ENCODE measurements at regions not wholly inside any gene's neighbourhood (a gene's known extent, or its start where the extent isn't known, plus 50 kb on each side); places are given as distances from the start of the nearest gene placed in this dataset.

DNA sequence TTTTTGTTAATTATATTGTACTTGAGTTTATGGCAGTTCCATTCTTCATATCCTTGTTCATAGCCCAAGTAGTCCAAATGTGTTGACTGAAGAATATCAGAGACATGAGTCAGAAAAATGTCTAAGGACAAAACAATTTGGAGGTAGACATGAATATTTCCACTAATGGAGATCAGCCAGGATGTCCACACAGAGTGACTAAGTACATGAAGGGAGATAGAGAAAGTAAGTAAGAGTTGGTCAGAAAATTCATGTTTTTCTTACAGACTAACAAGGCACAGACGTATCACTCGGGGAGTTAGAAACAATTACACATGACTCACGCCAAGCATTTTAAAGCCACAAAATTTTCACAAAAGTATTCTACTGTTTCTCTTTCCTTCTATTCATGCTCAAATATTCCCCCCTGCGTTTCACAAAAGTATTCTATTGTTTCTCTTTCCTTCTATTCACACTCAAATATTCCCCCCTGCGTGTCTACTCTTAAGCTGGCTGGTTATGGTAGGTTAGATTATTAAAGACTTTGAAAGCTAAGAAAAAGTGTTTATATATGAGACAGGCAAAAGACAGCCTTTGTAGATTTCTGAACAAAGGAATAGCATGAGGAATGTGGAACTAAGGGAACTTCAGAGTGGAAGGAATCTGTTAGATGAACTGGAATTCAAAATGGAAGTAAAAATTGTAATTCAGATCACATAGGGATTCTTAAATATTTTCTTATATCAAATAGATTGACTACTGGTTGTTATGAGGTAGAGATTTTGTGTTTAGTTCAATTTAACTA is 648.7 kb upstream of the CCDC54 start:
- DNase-seq: no peak

DNA sequence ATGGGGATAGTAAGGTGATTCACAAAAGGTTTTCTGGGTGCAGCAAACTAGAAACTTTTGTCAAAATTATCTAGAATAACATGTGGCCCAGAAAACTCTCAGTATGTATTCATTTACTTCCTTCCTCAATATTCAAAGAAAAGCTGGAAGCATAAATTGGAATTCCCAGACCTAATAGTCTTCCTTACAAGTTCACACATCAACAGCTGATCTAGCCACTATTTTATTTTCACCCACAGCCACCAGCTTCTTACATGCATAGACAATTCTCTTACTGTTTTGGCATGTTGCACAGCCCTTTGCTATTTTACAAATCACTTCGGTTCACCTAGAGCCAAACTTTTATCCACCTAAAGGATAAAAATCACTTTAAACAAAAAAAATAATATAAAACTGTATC is 647.8 kb upstream of the CCDC54 start:
- DNase-seq: no peak

DNA sequence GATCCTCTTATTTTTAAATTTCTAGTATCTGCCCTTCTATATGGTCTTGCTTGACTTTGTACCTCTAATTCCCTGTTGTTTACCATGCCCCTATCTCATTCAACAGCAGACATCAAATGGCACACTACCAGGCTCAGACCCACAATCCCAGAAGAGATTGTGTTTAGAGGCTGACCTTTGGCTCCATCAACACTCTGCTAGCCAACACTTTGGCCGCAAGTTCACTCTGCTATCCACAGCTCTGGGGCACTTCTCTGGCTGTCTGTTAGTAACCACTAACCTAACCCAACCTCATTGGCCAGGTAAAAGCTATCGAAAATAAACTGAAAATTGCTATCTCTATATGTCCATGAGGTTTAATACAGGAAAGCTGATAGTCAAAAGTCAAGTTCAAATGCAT is 646.0 kb upstream of the CCDC54 start:
- DNase-seq: no peak

DNA sequence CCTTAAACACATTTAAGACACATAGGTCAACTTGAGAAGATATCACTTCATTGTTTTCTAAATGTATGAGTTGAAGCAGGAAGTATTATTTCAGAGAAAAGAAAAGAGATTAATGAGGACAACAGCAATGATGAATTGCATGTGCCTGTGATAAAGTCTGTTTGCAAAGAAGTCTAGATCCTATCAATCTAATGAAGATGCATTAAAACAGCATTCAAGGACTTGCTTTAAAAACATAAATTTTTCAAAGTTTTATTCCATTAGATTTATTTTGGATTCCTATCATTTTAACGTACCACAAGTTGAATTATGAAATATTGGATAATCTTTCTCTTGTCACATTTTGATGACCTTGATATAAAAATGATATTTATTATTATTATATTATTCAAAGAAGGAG is 642.5 kb upstream of the CCDC54 start:
- no peak for DNase-seq

DNA sequence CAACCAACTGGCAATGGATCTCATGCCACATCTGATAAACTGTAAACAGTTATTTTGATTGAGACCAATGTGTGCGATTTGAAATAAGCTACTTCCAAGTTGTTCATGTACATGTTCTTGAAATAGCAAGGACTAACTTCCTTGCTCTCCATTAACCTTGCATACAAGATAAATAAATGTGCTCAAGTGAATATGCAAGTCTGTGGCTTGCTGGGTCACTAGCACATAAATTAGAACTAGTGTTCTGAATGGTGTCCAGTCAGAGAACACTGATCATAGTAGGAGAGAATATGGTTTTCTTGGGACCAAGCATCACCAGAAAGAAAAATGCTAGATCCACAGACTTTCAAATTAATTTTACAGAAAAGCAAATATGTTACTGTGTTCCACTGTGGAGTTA is 640.0 kb upstream of the CCDC54 start:
- DNase-seq: no peak

DNA sequence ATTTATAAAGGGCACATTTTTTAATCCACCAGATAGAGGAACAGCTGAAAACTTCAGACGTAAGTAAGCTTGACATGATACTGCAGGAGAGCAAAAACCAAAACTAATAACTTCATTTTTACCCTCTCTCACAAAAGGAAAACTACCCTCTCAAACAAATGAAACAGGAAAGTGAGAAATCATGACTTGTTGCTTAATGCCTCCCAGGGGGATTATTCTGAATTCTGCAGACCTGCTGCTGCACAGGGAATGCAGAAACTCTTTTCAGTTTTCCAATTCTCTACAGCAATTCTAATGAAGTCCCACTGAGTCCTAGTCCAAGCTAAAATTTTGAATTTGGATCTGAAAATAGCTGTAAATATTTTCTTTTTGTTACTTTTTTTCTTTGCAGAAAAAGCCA is 637.1 kb upstream of the CCDC54 start:
- DNase-seq: no peak

DNA sequence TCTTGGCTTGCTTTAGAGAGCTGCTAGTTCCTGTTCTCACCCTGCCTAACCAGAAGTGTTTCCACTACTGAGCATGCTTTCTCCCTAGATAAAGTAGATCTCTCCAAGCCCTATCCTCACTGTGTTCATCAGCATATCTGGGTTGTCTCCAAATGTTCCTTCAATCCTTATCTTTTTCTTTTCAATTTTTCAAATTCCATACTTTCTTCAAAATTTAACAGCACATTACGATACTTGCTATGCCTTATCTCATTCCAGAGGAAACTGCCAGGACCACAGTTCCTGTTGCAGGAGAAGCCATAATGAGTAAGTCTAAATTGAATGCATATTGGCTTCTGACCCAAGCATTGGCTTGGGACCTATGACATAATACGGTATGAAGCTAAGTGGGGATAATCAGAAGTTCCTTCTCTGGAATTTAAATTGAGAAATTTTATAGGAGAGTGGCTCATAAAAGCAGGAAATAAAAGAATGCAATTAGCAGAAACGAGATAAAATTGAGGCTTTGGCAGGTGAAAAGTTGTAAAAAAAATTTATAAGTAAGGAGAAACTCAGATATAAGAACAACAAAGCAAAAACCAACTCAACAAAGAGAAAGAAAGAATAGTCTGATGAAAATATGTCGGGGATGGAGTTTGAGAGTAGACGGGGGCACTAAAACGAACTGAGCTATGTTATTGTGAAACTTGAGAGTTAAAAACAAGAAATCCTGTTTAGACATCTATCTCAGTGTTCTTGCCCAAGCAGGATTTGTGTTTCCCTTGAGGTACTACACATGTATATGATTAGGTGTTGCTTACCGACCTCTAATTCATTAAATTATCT is 631.7 kb upstream of the CCDC54 start:
- no peak for DNase-seq

DNA sequence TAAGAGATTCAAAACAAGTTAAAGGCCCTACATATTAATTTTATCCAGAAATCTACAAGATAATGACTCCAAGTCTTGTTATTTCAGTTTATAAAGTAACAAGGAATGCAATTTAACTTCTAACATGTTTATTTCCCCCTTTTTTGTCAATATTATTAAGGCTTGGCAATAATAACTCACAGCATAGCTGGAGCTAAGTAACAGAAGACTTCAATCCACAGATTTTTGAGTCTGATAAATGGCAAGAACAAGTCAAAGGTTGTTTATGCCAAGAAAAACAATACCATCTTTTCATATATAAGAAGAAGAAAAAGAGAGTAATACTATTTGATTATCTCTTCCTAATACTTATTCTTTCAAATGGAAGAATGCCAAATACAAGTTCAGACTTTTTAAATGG is 631.0 kb upstream of the CCDC54 start:
- DNase-seq: no peak

DNA sequence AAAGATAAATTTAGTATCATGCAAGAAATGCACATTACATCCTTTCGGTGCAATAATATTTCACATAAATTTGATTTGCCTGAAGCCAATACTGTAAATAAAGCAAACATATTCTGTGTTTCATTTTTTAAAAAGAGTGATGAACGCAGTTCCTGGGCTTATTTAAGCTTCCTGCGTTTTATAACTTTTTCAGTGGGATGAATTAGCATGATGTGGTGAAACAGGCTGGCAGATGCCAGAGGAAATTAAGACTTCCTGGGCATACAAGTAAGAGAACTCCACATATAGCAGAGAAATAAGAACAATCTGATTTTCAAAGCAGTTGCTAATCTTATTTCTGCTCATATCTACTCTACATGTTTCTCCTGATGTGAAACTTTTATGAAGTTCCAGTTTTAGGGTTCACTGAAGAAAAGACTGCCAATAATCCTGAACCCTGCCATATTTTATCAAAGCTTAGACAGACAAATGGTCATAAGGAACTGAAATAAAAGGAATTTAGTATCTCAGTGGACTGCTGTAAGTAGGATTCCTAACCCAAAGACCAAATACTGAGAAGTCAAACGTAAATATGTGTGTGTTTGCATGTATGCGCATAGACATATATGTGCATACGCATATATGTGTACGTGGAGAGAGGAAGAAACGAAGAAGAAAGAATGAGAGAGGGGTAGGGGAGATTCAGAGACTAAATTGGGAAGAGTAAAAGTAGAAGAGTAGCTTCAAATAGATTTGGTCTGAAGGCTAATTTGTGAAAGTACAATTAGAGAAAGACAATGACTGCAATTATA is 628.6 kb upstream of the CCDC54 start:
- DNase-seq: no peak

DNA sequence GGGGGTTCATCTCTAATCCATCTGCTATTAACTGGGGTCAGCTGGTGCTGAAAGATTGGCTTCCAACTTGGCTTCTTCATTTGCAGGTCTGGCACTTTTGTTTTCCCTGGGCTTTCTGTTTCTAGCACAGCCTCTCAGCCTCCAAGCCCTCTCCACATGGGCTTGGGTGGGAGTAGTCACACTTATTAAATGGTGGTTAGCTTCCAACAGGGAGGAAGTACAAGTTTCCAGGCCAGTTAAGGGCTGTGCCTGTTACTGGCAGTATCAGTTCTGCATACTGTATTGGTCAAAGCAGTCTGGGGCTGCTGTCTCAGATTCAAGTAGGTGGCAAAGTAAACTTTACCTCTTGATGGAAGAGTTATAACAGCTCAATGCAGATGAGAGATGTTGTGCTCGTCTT is 627.1 kb upstream of the CCDC54 start:
- no peak for DNase-seq

DNA sequence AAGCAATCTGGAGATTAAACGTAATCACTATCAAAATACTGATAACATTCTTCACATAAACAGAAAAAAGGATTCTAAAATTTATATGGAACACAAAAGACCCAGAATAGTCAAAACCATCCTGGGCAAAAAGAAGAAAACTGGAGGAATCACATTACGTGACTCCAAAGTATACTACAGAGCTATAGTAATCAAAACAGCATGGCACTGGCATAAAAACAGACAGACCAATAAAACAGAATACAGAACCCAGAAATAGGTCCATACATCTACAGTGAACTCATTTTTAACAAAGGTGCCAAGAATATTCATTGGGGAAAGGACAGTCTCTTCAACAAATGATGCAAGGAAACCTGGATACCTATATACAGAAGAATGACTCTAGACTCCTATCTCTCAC is 621.9 kb upstream of the CCDC54 start:
- no peak for DNase-seq

DNA sequence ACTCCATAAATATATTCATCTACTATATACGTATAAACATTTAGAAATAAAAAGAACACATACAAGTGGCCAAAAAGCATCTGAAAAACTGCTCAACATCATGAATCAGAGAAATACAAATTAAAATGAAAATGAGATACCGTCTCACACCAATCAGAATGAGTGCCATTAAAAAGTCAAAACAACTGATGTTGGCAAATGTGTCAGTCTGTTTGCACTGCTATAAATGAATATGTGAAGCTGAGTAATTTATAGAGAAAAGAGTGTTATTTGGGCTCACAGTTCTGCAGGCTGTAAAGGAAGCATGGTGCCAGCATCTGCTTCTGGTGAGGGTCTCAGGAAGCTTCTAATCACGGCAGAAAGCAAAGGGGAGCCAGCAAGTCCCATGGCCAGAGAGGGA is 620.3 kb upstream of the CCDC54 start:
- DNase-seq: no peak

DNA sequence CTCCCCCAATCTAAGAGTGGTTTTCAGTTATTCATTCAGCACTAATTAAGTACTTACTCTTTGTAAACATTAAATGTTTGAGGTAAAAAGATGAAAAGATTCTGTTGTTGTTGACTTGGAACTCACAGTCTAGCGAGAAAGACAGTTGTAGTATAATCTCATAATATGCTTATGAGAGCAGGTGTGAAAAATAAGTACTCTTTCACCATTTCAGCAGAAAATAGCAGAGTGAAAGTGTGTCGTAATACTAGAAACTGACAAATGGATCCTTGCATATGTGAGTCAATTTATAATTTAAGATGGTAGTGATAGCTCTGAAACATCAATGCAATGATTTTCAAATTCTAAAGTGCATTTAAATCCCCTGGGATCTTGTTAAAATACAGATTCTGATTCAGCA is 618.8 kb upstream of the CCDC54 start:
- no peak for DNase-seq

DNA sequence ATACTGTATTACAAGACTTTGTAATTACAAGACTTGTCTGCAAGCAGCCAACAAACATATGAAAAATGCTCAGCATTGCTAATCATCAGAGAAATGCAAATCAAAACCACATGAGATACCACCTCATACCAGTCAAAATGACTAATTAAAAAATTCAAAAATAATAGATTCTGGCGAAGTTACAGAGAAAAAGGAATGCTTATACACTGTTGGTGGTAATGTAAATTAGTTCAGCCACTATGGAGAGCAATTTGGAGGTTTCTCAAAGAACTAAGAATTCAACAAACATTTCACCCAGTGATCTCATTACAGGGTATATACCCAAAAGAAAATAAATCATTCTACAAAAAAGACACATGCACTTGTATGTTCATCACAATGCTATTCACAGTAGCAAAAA is 617.5 kb upstream of the CCDC54 start:
- DNase-seq: no peak

DNA sequence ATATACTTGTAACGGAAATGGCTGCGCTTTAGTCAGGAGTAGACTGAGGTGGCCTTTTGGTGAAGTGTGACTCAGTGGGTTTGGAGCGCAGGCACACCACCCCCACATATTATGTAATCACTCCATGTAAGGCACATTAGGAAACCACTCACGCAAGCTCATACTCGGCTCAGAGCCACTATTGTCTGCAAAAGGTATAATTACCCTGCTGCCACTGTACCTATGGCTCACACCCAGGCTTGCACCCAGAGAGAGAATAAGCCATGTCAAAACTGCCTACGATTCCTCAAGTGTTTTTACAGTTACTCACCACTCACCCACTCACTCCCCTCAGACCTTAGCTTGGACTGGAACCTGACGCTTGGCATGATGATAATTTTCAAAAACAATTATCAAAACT is 611.9 kb upstream of the CCDC54 start:
- no peak for DNase-seq

DNA sequence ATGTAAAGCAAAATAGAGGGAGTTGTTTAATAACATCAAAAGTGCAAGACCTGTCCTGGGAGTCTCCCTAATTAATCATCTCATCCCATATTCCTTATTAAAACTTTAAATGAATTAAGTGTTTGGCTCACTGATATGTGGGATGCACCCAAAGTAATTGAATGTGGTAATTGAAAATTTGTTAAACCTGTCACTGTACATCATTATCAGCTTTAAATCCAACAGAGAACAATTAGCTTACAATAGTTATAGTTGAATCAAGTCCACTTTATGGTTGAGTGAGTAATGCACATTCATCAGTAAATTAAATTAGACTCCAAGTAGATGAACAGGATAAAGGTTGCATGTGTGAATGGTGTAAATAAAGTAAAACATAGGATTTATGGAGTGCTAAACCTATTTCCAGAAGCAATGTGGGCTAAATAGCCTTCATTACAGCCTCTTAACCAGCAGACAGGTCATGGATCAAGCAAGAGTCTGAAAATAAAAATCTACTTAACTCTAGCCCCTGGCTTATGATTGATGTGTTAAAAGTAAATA is 608.2 kb upstream of the CCDC54 start:
- no peak for DNase-seq

DNA sequence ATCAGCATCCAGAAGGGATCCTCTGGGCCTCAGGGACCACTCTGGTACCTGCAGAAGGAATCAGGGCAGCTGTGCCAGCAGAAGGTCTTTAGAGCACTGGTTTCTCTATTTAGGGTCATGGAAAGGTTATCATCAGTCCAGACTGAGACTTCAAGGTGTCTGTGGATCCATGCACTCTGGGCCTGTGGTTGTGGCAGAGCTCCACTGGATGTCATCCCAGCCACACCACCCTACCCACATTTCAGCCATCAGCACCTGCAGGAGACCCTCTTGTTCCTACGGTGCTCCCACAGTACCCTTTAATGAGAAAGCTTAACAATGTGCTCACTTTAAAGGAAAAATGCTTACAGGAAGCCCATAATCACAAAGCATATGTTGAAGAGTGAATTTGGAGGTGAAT is 603.4 kb upstream of the CCDC54 start:
- DNase-seq: no peak

DNA sequence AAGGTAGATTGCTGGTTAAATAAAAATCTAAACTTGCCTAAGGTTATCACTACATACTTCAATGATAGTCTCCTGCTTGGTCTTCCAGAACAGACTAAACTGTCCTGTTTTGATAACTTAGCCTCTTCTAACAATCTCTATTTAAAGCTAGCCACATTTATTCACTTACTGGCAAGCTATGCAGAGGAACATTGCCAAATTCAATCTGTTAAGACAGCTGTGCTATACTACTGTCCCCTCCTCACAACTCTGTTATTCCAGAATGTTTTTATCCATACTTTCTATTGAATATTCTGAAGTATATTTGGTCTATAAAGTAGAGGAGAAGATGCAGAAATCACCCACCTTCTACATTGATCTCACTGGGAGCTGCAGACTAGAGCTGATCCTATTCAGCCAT is 594.0 kb upstream of the CCDC54 start:
- no peak for DNase-seq

DNA sequence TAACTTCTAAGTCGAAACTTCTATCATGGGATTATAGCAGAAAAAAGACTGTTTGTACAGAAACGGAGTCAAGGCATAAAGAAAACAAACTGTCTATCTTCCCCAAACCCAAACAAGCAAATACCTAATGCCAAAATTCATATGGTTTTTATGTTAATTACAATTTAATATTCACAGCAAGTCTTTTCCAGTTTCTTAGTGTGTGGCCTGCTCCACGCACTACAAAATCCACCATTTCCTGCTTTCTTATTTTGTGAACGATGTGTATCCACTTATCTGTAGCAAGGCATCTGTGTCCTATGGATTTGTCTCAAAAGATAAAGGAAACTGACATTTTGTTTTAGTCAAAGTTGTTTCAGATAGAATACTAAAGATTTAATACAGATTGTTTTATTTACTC is 588.0 kb upstream of the CCDC54 start:
- no peak for DNase-seq

DNA sequence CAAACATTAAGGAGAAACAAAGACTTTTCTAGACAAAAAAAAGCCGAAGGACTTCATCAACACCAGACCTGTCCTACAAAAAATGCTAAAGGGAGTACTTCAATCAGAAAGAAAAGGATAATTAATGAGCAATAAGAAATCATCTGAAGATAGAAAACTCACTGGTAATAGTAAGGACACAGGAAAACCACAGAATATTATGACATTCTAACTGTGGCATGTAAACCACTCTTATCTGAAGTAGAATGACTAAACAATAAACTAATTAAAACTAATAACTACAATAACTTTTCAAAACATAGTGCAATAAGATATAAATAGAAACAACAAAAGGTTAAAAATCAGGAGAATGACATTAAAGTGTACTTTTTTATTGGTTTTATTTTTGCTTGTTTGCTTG is 584.5 kb upstream of the CCDC54 start:
- no peak for DNase-seq

DNA sequence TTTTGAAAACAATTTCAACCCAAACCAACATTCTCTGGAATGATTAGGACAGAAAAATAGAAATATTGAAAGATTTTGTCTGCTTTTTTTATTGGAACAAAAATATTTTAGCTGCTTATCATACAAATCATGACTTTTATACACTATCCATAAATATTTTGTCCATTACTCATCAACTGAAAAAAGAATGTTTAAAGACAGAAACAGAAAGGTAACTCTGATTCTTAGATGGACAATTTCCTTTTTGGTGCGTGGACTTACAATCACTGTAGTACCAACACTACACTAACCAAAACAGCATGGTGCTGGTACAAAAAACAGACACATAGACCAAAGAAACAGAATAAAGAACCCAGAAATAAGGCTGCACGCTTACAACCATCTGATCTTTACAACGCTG is 582.8 kb upstream of the CCDC54 start:
- no peak for DNase-seq

DNA sequence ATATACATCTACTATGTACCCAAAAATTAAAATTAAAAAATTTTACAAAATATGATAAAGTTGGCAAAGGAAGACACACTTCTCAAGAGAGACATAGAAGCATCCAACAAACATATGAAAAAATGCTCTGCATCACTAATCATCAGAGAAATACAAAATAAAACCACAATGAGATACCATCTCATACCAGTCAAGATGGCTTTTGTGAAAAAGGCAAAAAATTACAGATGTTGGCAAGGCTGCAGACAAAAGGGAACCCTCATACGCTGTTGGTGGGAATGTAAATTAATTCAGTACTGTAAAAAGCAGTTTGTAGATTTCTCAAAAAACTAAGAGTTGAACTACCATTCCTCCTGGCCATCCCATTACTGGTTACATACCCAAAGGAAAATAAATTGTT is 581.7 kb upstream of the CCDC54 start:
- DNase-seq: no peak

DNA sequence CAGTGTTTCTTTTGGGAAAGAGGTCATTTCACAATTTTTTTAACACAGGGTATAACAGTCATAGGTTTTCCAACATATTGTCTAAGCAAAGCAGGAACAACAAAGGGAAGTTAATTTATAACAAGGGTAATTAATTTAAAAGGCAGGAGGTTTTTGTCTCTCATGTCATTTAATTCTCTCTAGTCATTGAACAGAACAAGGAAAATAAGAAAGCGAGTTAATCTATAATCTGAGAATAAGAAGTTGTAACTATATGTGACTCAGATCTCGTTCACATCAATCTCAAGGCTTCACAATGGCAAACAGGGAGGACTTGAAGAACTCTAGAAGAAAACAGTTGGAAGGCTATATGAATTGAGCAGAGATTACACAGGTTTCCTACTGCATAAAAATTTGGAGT is 579.8 kb upstream of the CCDC54 start:
- no peak for DNase-seq

DNA sequence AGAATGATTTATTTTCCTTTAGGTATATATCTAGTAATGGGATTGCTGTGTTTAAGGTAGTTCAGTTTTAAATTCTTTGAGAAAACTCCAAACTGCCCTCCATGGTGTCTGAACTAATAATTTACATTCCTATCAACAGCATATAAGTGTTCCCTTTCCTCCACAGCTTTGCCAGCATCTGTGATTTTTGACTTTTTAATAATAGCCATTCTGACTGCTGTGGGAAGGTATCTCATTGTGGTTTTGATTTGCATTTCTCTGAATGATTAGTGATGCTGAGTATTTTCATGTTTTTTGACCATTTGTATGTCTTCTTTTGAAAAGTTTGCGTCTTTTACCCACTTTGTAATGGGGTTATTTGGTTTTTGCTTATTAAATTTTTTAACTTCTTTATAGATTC is 571.6 kb upstream of the CCDC54 start:
- no peak for DNase-seq

Data from NCI-H146 (cell line).